22Rv1 (cell line): ENCODE measurements at regions not wholly inside any gene's neighbourhood (a gene's known extent, or its start where the extent isn't known, plus 50 kb on each side); places are given as distances from the start of the nearest gene placed in this dataset.

ENCODE experiments used
- H3K27ac ChIP-seq: fragments of 450-650 bp; 2 replicates; pipeline ENCODE4 v1.5.1; 2017
- CTCF ChIP-seq: fragments of 450-650 bp; IDR thresholded peaks from 2 replicates; pipeline ENCODE4 v1.5.1; 2017; ENCODE audit warnings: mild to moderate bottlenecking
- ZFX ChIP-seq: fragments of 450-650 bp; IDR thresholded peaks from 2 replicates; pipeline ENCODE4 v1.6.1; 2017; ENCODE audit warnings: antibody characterized with exemption, borderline replicate concordance

GRCh38 chr10:104563548-104563947 is 77.5 kb upstream of the SORCS3 start:
- TF ChIP-seq ZFX (no peak), CTCF (no peak)
- H3K27ac ChIP-seq: no peak overlapping the region

GRCh38 chr10:104574427-104574826 is 66.7 kb upstream of the SORCS3 start:
- TF ChIP-seq ZFX: no peak
- no peak for TF ChIP-seq CTCF

GRCh38 chr10:104574838-104575237 is 66.3 kb upstream of the SORCS3 start:
- no peak overlapping the region for H3K27ac ChIP-seq
- TF ChIP-seq CTCF: no peak
- no peak for TF ChIP-seq ZFX

More at GRCh38 chr10:104574427-104574826, 66.7 kb upstream of the SORCS3 start:
- H3K27ac ChIP-seq: no peak overlapping the region

- no peak for TF ChIP-seq ZFX
- no peak overlapping the region for H3K27ac ChIP-seq
These were observed 64.5 kb upstream of the SORCS3 start for GRCh38 chr10:104576611-104577010.

- H3K27ac ChIP-seq: no peak overlapping the region
- TF ChIP-seq ZFX: no peak
- no peak for TF ChIP-seq CTCF
These were observed 63.9 kb upstream of the SORCS3 start for GRCh38 chr10:104577163-104577562.

- no peak overlapping the region for H3K27ac ChIP-seq
- TF ChIP-seq ZFX (no peak), CTCF (no peak)
These were observed 63.1 kb upstream of the SORCS3 start for GRCh38 chr10:104577861-104578521.

- no peak for TF ChIP-seq CTCF
- no peak for TF ChIP-seq ZFX
- H3K27ac ChIP-seq: no peak overlapping the region
These were observed 62.4 kb upstream of the SORCS3 start for GRCh38 chr10:104578671-104579070.

- H3K27ac ChIP-seq: no peak overlapping the region
- TF ChIP-seq CTCF (no peak), ZFX (no peak)
These were observed 62.0 kb upstream of the SORCS3 start for GRCh38 chr10:104579136-104579535.
